ENCODE measurements at regions not wholly inside any gene's neighbourhood (a gene's known extent, or its start where the extent isn't known, plus 50 kb on each side); places are given as distances from the start of the nearest gene placed in this dataset.

GRCh38 chr6:120468486-120468885 is 865.8 kb downstream of the TBC1D32 start:
- peaks cover 2 to 5% (median 5%) of the 10 kb centered on the region in 3 experiments; a peak in 4 of 7 replicates for H3K36me3 Mint-ChIP-seq (ENCODE audit: insufficient read depth in 1 of 3, low read depth in 3 of 3)
- peaks cover 8% of the 10 kb centered on the region for H3K9me3 ChIP-seq (ENCODE audit: control insufficient read depth, low read depth, low read length)
- no peak overlapping the region for H3K18ac ChIP-seq (ENCODE audit: insufficient read length, low read depth, low read length)
- H3K27ac ChIP-seq (ENCODE audit: insufficient read length, low read depth, low read length): no peak overlapping the region
- no peaks in the 10 kb centered on the region for H3K79me1 ChIP-seq (ENCODE audit: insufficient read depth, low read depth, low read length, poor library complexity, severe bottlenecking)
- H3K4me2 ChIP-seq (ENCODE audit: insufficient read depth, insufficient read length, low read length): no peak overlapping the region
- H3K23me2 ChIP-seq (ENCODE audit: insufficient read length, low read depth, low read length, poor library complexity, severe bottlenecking): no peaks in the 10 kb centered on the region
- TF ChIP-seq CTCF (conservative IDR thresholded peaks at IDR 0.05): no peak
- H3K79me2 ChIP-seq (ENCODE audit: insufficient read depth, low read length): no peaks in the 10 kb centered on the region
- H3K23ac ChIP-seq (ENCODE audit: insufficient read length, low read depth, low read length): no peak overlapping the region
- H3K9ac ChIP-seq (ENCODE audit: extremely low read depth, insufficient read length, low read length): no peak overlapping the region
- H2AFZ ChIP-seq (ENCODE audit: low read length): no peak overlapping the region
- H2BK120ac ChIP-seq (ENCODE audit: low read depth, low read length, poor library complexity, severe bottlenecking): no peak overlapping the region
- no peaks in the 10 kb centered on the region for H3K4me1 ChIP-seq (ENCODE audit: insufficient read depth, low read length)
- H3K27me3 Mint-ChIP-seq (ENCODE audit: low read depth): no peaks in the 10 kb centered on the region
- no peak overlapping the region for H2AK5ac ChIP-seq (ENCODE audit: insufficient read length, low read length)
- no peak overlapping the region for H2BK15ac ChIP-seq (ENCODE audit: low read depth, low read length)
- no peak overlapping the region for H3K27ac Mint-ChIP-seq
- peaks cover 9 to 18% of the 10 kb centered on the region in 2 experiments for H3K4me1 Mint-ChIP-seq
- H4K91ac ChIP-seq (ENCODE audit: insufficient read length, low read depth, low read length): no peak overlapping the region
- no CpG with 5 or more reads among the region's 1 CpG for WGBS (ENCODE audit: extremely low coverage, insufficient read length, low lambda C conversion rate)
- H2BK20ac ChIP-seq (ENCODE audit: low read depth, low read length, poor library complexity, severe bottlenecking): no peak overlapping the region
- no peak overlapping the region for H2BK5ac ChIP-seq (ENCODE audit: insufficient read length, low read length)
- no peak overlapping the region for H3K4me3 Mint-ChIP-seq
- no peak overlapping the region for H3K56ac ChIP-seq (ENCODE audit: insufficient read length, low read depth, low read length)
- H4K5ac ChIP-seq (ENCODE audit: insufficient read length, low read depth, low read length): no peak overlapping the region
- H3K14ac ChIP-seq (ENCODE audit: insufficient read depth, low read length): no peak overlapping the region
- DNase-seq: no peak
- peaks cover 2 to 4% of the 10 kb centered on the region in 2 experiments; a peak in 3 of 5 replicates for H3K9me3 Mint-ChIP-seq
- H4K20me1 ChIP-seq (ENCODE audit: control insufficient read depth, insufficient read depth, insufficient read length): no peaks in the 10 kb centered on the region
- no peak overlapping the region for H4K8ac ChIP-seq (replicated peaks; ENCODE audit: insufficient read length, low read depth, low read length)
- no peak overlapping the region for H3T11ph ChIP-seq (ENCODE audit: low read length)
- no peaks in the 10 kb centered on the region for H3K27me3 ChIP-seq (ENCODE audit: insufficient read depth, low read length)
- H2BK12ac ChIP-seq (ENCODE audit: insufficient read length, low read depth, low read length): no peak overlapping the region
- H3K4ac ChIP-seq (ENCODE audit: low read depth, low read length): no peak overlapping the region

Measured in H9 (cell line).